ENCODE measurements at regions not wholly inside any gene's neighbourhood (a gene's known extent, or its start where the extent isn't known, plus 50 kb on each side); places are given as distances from the start of the nearest gene placed in this dataset.

DNA sequence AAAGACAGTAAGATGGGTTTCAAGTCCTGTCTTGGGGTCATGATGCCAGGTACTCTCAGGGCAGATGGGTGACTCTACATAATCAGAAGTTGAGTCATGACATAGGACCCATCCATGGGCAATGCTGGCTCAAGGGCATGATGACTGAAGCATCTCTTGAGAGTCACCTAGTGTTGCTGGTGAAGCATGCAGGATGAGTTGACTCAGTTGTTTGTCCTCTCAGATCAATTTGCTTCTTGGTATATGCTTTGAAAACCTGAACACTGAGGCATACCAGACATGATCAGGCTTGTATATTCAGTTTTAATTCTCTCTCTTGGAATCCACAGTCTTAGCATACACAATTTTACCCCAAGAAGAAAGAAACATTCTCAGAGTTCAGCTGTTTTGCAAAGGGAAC, 658.9 kb upstream of the NXPH2 start:
- TF ChIP-seq, protein P1, sequence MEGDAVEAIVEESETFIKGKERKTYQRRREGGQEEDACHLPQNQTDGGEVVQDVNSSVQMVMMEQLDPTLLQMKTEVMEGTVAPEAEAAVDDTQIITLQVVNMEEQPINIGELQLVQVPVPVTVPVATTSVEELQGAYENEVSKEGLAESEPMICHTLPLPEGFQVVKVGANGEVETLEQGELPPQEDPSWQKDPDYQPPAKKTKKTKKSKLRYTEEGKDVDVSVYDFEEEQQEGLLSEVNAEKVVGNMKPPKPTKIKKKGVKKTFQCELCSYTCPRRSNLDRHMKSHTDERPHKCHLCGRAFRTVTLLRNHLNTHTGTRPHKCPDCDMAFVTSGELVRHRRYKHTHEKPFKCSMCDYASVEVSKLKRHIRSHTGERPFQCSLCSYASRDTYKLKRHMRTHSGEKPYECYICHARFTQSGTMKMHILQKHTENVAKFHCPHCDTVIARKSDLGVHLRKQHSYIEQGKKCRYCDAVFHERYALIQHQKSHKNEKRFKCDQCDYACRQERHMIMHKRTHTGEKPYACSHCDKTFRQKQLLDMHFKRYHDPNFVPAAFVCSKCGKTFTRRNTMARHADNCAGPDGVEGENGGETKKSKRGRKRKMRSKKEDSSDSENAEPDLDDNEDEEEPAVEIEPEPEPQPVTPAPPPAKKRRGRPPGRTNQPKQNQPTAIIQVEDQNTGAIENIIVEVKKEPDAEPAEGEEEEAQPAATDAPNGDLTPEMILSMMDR (IDR thresholded peaks at IDR 0.05; ENCODE audit: poor library complexity, severe bottlenecking): no peak
- TF ChIP-seq EZH2 (IDR thresholded peaks at IDR 0.05; ENCODE audit: borderline replicate concordance, insufficient read depth, low read length, poor library complexity, severe bottlenecking): no peak
- no peak for TF ChIP-seq EP300 (conservative IDR thresholded peaks at IDR 0.05; ENCODE audit: poor library complexity, severe bottlenecking)
- TF ChIP-seq POLR2AphosphoS5 (IDR thresholded peaks at IDR 0.05): no peak
- no peak for TF ChIP-seq MXI1 (conservative IDR thresholded peaks at IDR 0.05; ENCODE audit: poor library complexity, severe bottlenecking)
- TF ChIP-seq RAD21 (conservative IDR thresholded peaks at IDR 0.05): no peak
